NCI-H1417 treated with DMSO at 0.1 percent for 48 hours (cell line): ENCODE measurements at regions not wholly inside any gene's neighbourhood (a gene's known extent, or its start where the extent isn't known, plus 50 kb on each side); places are given as distances from the start of the nearest gene placed in this dataset.

ENCODE experiments used
- DNase-seq: peaks from one replicate; lab custom pipeline; 2025; lab: John Stamatoyannopoulos, UW

DNA sequence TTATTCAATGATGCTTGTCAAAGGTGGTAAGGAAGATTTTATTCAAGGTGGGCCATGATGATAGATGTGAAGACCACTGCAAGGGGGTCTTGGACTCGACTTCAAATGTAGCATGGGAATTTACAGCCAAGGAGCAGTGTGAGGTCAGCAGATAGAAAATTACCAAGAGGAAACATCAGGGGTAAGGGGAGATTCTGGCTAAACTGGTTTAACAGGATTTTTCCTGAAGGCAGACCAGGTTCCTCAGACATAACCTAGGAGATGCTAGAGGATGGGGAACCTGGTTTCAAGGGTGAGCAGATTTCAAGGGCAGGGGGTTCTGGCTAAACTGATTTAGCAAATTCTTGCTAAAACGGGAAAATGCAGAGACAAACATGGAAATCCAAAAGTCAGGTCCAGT lies 464.9 kb downstream of the TAFA4 start:
- DNase-seq, result no peak

DNA sequence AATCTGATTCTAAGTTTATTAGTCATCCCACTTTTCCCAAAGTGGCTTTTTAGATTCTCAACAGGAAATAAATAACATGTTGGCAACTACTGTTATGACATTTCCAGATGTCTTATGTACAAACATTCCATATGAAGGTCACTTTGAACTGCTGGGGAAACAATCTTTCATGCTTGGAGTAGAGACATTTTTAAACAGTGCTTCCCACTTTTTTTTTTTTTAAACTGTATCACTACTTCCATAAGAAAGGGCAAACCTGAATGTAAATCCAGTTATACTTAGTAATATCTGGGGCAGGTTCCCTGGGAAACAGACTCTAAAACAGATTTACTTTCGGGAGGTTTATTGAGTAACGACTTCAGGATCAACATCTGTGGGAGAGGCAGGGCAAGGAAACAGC lies 473.8 kb downstream of the TAFA4 start:
- DNase-seq, result no peak

DNA sequence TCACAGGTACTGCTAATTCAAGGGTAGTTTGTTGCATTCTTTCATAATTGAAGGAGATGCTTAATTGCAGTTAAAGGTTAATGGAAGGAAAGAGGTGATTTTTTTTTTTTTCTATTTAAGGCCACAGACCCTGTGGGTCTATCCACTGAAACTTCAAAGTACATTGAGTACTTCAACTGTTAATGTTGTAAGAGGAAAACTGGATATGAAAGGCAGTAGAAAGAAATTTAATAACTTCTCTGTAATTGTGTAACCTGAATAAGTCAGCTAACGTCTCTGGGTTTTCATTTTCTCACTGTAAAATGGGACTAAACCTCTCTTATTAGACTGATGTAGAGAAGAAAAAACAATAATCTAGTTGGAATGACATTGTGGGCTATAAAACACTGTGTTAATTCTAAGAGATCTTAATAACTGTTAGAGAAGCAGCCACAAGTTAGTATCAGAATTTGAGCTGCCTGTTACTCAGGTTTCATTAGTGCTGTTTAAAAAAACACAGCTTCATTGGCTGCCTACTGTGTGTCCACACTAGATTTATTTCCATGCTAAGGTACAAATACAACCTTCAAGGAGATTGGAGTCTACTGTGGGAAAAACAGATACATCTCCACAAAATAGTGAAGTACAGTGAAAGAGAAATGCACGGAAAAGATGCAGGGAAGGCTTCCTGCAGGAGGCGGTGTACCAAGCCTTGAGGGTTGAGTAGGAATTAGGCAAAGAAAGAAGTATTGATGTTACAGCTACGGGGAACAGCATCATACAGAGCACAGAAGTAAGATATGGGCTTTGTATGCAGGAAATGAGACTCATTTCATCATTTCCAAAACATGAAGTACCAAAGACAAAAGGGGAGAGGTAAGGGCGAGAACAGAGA lies 483.6 kb downstream of the TAFA4 start:
- no peak for DNase-seq

DNA sequence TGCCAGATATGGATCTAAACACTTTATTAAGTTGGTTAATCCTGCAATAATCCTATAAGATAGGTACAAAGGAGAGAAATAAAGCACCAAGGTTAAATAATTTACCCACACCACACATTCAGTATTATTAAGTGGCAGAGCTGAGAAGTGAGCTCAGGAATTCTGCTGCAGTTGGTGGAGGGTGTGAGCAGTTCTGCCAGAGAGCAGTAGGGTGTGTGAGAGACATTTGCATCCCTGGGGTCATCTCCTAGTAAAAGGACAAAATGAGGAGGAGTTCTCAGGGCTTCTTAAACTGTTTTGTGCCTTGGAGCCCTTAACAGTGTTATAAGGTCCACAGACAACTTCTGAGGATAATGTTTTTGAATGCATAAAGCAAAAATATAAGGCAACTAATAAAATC lies 484.5 kb downstream of the TAFA4 start:
- no peak for DNase-seq

DNA sequence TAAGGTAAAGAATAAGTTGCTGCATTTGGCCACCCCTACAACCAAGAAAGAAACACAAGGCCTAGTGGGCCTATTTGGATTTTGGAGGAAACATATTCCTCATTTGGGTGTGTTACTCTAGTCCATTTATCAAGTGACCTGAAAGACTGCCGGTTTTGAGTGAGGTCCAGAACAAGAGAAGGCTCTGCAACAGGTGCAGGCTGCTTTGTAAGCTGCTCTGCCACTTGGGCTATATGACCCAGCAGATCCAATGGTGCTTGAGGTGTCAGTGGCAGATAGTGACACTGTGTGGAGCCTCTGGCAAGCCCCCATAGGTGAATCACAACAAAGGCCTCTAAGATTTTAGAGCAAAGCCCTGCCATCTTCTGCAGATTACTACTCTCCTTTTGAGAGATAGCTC lies 491.3 kb downstream of the TAFA4 start:
- no peak for DNase-seq

DNA sequence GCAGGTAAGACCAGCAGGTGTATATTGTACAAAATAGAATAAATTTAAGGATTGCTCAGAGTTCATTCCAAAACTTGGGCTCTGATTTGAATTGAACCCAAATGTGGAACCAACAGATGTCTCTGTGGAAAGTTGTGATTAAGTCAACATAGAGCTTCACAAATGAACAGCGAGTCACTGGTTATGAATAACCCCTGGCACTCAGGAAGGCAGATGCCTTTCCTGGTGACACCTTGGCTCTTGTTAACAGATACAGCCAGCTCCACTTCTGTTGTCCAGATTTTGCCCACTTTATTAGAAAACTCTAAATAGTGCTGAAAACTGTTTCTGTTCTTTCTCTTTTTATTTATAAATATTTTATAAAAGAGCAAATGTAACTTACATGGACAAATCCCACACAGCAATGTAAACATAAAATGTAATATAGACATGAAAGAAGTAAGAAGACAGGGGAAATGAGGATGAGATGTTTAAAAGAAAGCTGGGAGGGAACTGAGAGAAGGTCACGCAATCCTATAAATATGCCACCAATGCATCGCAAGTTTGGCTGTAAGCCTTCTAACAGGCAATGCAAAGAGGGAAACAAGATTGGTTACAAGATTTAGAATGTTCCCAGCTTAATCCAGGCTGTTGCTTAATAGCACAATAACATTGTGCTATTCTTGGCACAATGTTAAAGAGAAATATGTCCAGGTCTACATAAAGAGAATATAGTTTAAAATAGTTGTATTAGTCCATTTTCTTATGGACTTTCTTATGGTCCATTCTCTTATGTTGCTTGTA lies 495.5 kb downstream of the TAFA4 start:
- DNase-seq, result no peak

DNA sequence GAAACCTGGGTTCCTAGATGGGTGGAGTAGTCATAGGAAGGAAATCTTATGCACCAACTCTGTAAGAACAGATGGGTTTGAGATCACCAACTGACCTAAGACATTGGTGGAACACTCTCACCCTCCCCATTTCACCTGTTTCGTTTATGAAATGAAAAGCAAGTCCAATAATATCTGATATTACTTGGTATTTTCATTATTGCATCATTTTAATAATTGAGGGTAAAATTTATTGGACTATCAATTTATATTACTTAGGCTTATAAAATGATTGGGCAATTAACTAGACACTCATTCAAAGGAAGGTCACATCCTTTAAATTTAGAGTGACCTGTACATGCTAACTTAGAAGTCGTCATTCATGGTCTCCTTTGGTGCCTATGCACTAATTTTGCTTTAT lies 503.9 kb downstream of the TAFA4 start:
- no peak for DNase-seq

DNA sequence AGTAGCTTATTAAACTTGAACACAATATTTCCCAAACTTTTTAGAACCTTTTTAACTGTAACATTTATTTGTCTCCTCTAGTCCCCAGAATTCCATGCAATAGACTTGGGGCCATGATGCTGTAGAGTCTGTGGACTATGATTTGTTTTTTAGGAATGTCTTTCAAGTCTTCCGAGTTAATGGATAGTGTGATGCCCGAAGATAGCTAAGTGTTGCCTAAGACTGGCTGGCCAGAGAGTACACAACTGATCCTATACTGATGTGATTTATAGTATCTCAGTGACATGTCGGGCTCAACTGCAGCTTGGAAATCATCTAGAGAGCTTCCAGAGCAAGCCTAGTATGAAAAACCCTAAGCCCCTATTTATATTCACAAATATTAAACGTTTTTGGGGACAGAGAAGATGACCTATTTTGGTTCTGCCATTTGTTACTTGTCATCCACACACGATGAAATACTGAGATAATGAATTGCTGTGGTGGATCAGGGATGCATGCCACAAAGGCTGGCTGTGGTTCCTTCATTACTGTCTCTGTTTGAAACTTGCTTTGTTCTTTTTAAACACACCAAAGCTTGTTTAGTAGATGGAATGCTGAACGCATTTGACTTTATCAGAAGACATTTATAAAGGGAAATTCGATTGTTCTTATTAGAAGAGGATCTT lies 507.4 kb downstream of the TAFA4 start:
- DNase-seq, result no peak

DNA sequence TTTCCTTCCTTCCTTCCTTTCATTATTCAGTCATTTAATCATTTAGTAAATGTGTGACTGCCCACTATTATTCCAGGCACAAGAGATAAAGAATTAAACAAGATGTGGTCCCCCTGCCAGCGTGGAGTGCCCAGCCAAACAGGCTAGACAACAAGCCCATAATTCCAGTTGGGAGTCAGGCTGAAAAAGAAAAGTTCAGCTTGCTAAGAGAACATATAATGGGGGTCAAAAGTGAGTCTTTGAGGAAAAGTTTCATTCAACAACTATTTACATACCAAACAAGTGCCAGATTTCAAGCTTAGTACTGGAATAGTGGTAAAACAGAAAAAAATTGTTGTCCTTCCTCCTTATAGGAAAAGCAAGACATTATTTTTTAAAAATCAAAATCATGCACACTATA lies 523.7 kb downstream of the TAFA4 start:
- DNase-seq, result no peak

DNA sequence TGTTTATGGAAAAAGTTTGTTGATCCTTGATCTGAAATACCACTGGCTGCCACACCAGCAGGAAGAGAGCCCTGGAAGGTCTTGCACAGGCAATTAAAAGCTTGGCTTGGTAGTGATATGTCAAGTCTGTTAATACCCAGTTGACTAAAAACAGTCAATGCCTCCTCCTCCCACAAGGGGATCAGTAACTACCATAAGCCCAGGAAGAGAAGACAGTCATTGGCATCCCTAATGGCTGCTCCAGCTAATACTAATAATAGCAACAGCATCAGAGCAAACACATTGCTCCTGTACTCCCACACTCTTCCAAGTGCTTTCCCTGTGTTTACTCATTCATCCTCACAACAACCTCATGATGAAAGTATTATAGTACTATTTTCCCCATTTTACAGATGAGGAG lies 528.6 kb downstream of the TAFA4 start:
- no peak for DNase-seq

DNA sequence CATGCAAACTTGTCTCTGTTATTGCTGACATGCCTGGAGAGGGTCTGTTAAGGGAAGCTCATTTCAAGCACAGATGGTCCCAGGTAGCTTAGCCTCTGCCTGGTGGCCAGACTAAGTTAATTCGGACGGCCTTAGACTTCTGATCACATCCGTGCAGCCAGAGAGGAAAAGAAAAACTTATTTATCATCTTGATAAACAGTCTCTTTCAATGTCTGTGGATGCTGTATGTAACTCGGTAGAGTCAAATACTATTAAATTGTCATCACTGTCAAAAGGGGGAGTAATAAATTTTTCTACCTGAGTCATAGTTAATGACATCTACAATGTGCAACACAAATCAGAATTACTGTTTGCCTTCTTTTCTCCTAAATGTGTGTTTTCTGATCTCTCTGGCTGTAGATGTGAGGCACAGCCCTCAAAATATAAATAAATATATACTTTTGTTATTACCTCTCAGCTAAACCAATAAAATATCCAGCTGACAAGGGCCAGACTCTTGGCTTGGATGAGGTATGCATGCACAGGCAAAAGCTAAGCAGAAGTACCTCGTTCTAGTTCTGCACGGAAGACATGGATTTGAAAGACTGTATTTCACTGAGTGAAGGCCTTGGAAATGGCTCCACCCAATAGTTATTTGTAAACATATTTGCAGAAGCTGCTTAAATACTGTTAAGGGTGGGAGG lies 530.0 kb downstream of the TAFA4 start:
- DNase-seq, result no peak

DNA sequence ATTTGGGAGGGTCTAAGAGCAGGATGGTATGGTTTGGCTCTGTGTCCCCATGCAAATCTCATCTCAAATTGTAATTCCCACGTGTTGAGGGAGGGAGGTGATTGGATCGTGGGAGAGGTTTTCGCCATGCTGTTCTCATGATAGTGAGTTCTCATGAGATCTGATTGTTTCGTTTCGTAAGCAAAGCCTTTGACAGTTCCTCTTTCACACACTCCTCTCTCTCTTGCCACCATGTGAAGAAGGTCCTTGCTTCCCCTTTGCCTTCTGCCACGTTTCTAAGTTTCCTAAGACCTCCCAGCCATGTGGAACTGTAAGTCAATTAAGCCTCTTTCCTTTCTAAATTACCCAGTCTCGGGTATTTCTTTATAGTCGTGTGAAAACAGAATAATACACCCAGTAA lies 553.7 kb downstream of the TAFA4 start:
- DNase-seq, result no peak

DNA sequence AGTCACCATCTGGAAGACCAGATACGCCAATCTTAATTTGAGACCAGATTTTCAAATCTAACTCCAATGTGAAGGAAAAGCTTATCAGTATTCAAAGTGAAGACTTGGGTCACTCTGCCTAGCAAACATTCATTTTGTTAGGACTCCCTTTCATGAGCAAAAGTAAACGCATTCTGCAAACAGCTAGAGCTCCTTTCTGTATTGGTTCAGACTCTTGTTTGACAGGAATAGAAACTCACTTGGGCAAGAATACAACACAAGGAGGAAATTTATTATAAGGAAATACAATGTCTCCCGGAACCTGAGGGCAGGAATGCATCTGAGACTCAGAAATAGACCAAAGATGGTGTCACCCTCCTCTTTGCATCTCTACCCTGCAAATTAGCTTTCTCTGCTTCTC lies 558.6 kb downstream of the TAFA4 start:
- no peak for DNase-seq

DNA sequence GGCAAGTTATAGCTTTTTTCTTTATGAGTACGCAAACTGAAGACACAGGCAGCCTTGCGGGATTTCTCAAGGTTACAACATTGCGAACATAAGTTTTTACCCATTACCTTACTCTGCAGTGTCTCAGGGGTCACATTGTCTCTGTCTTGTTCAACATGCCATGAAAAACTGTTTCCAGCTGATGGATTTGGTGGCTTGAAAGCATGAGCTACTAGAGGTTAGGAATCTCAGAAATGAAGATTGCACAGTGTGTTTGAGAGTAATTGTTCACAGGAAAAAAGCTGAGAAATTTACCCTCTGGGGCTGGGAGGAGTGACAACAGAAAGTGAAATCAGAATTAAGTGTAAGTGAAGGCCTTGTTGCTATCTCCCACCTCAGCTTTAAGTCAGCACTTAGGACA lies 568.6 kb downstream of the TAFA4 start:
- no peak for DNase-seq

DNA sequence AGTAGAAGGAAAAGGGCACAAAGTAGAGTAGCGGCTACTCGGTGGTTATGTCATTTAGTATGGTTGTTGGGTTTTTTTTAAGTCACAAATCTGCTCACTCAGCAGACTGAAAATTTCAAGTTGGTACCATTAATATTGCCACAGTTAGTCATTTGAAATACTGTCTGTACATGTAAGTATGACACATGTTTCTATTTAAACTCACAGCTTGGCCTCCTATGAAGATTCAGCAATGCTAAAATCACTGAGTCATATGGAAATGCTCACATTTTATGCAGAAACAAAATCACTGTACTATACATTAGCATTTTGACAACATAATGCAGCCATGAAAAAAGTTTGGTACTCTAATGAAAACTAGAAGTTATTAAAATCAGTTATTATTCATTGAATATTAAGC lies 571.9 kb downstream of the TAFA4 start:
- DNase-seq, result no peak

DNA sequence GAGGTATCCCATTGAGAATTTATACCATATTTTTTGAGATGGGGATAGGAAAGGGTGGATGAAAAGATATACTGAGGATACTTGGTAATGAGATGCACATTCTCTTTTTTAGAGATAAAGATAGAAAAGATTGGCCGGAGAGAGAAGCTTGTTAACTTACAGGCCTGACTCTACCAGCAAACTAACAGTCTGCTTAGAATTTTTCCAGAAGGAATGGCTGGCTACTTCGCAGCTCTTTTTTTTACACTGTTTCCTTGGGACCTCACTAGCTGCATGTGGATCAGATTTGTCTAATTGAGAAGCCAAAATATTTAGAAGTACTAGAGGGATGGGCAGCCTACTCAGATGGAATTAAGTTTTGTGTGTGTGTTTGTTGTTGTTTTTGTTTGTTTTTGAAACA lies 586.6 kb downstream of the TAFA4 start:
- no peak for DNase-seq

DNA sequence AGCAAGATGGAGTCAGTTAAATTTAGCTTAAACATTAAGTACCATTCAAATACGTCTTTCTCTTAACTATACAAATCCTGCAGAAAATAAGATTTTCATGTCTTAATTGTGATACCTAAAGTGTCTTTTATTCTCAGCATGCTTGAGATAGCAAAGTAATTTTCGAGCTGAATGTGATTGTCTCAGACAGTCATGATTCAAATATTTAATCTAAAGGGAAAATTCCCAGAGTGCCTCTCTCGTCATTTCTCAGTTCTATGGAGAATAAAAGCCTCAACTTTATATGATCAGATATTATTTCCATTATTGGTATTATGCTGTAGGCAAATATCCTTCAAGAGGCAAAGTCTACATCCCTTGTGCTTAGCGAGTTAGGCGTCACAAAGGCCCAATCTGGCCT lies 589.9 kb downstream of the TAFA4 start:
- DNase-seq, result no peak

DNA sequence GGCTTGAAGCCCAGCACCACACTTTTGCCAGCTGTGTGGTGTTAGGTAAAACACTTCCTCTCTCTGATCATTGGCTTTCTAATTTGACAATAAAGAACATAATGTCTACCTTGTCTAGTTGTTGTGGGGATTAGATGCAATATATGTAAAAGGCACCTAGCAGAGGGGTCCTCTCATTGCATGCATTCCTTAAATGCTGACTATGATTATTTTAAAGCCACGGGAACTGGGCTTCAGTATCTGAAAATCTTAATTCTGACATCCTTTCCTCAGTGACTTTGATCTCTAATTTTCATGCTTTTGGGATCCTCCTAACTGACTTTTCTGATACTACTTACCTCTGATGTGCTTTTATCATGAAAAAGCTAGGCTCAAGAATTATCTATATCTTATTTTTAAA lies 596.3 kb downstream of the TAFA4 start:
- no peak for DNase-seq

DNA sequence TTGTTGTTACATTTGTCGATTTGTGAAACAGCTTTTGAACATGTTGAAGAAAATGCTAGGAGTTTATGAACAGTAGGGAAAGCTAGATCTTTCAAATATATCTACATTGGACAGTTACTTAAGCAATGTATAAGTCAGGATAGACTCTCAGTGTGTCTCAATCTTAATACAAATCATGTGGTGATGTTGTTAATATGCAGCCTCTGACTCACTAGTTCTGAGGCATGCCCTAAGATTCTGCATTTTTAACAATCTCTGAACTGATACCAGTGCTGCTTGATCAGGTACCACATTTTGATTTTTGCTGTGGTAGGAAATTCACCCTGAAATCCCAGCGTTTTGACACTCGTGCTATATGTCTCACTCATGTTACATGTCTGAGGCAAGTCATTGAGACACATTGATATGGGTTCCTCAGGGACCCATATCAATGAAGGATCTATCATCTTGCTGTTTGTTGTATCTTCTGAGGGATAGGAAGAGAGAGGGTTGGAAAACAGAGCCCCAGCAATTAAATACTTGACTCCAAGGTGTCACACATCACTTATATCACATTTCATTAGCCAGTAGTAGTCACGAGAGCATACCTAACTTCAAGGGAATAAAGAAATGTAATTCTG lies 597.9 kb downstream of the TAFA4 start:
- no peak for DNase-seq

DNA sequence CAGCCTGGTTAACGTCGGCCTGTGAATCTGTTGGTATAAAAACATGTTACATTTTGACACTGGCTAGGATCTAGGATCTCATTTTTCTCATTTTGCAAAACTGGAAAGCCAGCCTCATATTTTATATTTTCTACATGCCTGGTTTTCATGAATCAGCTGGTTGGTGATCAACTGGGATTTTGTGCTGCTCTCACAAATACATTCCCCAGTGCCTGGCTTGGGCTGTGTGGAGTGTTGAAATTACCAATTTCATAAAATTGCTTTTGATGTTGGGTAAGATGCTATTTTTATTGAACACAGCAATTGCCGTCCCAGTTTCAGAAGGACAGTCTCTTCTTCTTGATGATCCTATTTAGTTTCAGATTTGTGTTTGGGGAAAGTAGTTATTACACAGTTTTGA lies 604.3 kb downstream of the TAFA4 start:
- no peak for DNase-seq

DNA sequence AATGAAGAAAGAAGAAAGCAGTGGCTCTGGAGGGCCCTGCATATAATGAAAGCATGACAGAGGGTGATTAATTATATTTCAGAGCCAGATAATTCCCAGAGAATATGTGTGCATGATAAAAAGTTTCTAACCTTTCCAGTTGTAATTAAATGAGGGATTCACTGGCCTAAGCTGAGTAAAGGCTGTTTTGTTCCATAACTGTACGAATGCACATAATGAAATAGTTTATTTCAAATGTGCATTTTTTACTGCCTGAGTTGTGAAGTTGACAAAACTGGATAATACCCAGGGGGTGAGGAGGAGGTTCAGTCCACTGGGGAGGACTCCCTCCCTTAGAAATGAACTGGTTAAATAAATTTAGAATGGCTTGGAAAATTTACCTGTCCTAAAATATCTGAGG lies 616.4 kb downstream of the TAFA4 start:
- no peak for DNase-seq

DNA sequence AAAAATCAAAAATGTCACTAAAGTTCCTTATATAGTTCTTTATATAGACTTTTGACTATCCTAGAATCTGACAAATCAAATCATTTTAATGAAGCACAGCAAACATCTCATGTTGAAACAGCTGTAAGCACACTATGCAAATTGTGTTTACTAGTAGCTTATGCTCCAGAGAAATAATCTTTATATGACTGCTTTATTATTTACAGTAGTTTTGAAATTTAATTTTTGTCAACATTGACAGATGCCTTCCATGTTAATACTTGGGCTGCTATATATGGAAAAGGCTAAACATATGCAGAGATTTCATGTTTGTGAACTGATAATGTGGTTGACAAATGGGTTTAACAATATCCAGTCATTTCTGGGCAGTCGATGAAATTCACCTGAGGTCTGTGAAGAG lies 616.8 kb downstream of the TAFA4 start:
- DNase-seq, result no peak
